ENCODE measurements at regions not wholly inside any gene's neighbourhood (a gene's known extent, or its start where the extent isn't known, plus 50 kb on each side); places are given as distances from the start of the nearest gene placed in this dataset.

DNA sequence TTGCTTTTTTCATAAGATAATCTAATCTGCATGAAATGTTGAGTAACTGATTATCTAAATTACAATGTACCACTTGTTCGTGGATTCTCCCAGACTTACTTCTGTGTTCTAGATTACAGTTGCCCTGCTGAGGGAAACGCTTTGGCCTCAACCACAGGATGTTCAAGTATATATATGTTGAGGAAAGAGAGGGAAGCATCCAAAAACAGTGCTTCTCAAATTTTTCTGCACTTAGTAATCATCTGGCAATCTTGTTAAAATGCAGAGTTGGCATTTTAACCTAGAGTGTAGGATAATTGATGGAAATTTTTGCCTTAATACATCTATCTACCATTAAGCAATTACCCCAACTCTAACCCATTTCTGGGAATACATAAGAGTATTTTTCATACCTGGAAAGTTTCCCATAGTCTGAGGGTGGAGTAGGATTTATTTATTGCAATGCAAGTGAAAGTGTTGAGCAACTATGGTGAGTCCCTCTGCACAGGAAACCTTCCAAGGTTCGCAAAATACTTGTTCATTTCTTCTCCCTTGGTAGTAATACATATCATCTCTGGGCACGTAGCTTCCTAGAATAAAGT is 59.6 kb upstream of the C1GALT1 start:
- no peak for DNase-seq

GRCh38 chr7:7125963-7126362 is 56.4 kb upstream of the C1GALT1 start:
- no peak for DNase-seq

GRCh38 chr7:7127773-7128172 is 54.6 kb upstream of the C1GALT1 start:
- DNase-seq, result no peak

DNA sequence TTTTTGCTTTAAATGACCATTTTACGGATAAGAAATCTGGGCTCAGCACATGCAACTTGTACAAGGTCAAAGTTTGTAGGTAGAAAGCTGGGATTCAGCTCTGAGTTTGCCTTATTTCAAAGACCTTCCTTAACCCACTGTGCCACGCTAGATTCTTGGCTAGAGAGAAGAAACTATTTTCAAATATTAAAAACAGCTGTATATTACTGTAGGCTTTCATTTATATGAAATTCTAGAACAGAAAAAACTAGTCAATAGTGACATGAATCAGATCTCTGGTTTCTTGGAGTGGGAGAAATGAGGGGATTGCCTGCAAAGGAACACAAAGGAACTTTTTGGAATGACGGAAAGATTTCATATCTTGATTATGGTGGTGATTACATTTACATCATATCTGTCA is 53.0 kb upstream of the C1GALT1 start:
- no peak for DNase-seq

- no peak for DNase-seq
Measured at GRCh38 chr7:7131273-7131672, 51.1 kb upstream of the C1GALT1 start.
